GM10248 (cell line): ENCODE measurements at regions not wholly inside any gene's neighbourhood (a gene's known extent, or its start where the extent isn't known, plus 50 kb on each side); places are given as distances from the start of the nearest gene placed in this dataset.

Experiments used
- CTCF ChIA-PET: fragments of 300-600 bp; sonication (Branson Sonifier 250); formaldehyde crosslinking; extraction: SDS; loops from one replicate; lab custom pipeline; 2021; ENCODE audit warnings: antibody characterized with exemption; lab: Yijun Ruan, JAX
- POLR2A ChIA-PET: fragments of 350-650 bp; sonication (Branson Sonifier 250); formaldehyde crosslinking; extraction: SDS; loops from one replicate; lab custom pipeline; 2020; ENCODE audit warnings: antibody characterized with exemption; lab: Yijun Ruan, JAX
- DNase-seq: peaks from one replicate; pipeline ENCODE4 v3.0.0; 2012; ENCODE audit errors: extremely low spot score
- CTCF ChIP-seq: IDR thresholded peaks from 2 replicates; pipeline ENCODE4 v1.5.1; 2012; ENCODE audit warnings: mild to moderate bottlenecking, low read depth; ENCODE audit errors: extremely low read depth, missing control alignments, control extremely low read depth

DNA sequence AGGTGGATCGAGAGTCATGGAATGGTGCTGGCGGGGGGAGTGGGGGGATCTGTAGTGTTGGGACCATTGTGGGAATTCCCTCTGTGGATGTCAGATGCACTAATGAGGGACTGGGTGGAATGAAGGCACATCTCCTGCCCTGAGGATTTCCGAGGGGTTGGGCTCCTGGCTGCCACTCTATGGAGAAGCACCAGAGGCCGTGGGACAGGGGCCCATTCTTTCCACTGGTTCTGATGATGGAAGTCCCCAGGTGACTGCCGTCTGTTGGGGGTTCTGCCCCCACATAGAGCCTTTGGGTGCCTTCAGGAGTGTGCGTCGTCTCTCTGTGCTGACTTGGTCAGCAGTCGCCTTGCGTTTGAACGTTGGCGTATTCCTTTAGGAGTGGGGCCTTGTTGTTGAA, 202.9 kb downstream of the GLRX3 start:
- ChIA-PET CTCF (no interaction called here), POLR2A (no interaction called here)
- no peak for DNase-seq
- no peak for TF ChIP-seq CTCF

GRCh38 chr10:130339911-130340310, 203.7 kb downstream of the GLRX3 start:
- ChIA-PET CTCF (no interaction called here), POLR2A (no interaction called here)
- TF ChIP-seq CTCF = no peak
- no peak for DNase-seq

DNA sequence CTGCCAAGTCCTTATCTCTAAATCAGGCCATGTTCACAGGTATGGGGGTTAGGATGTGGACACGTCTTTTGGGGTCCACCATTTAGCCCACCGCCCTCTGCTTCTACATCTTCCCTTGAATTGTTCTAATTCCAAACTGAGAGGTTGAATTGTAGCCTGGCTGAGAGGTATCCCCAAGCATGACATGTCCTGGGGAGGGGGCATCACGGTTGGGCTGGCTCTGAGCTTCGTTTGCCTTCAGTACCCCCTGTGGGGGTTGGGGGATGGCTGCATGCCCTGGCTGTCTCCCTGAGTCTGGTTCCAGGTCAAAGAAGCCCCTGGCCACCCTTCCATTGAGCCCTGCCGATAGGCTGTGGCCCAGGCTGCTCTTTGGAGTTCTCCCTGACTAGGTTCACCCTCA, 204.6 kb downstream of the GLRX3 start:
- ChIA-PET CTCF (no interaction called here), POLR2A (no interaction called here)
- no peak for TF ChIP-seq CTCF

DNA sequence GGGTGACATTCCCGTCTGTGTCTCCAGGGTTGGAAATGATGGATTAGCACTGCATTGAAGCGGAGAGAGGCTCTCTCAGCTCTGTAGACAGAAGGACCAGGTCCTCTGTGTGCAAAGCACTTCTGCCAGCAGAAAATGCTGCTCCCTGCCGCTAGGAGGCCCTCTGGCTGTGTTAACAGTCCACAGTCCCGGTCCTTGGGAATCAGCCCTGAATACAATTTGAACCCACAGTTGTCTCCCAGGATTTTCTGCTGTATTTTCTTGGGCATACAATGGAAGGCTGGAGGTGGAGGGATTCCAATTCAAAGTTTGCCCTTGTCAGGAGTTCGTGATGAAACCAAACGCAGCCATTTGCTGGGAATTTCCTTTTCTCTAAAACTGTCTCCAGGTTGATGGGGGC, 205.2 kb downstream of the GLRX3 start:
- CTCF ChIA-PET = no interaction called here
- no peak for DNase-seq

More for the DNA sequence above, 204.6 kb downstream of the GLRX3 start:
- no peak for DNase-seq

DNA sequence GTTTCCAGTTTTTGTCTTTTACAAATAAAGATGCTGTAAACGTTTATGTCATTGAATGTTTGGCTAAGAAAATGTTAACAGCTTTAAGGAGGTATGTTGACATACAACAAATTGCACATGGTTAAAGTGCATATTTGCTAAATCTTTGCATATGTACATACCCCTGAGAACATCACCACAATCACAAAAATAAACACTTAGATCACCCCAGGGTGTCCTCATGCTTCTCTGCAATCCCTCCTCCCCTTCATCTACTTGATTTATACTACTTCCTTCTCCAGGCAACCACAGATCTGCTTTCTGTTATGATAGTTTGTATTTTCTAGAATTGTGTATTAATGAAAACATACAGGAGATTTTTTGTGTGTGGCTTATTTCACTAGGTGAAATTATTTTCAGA, 209.5 kb downstream of the GLRX3 start:
- ChIA-PET CTCF (no interaction called here), POLR2A (no interaction called here)
- TF ChIP-seq CTCF = no peak
- no peak for DNase-seq

More for the DNA sequence above, 205.2 kb downstream of the GLRX3 start:
- TF ChIP-seq CTCF = no peak
- POLR2A ChIA-PET = no interaction called here

GRCh38 chr10:130350996-130351395, 214.8 kb downstream of the GLRX3 start:
- TF ChIP-seq CTCF = no peak
- ChIA-PET POLR2A (no interaction called here), CTCF (no interaction called here)

More at GRCh38 chr10:130350996-130351395, 214.8 kb downstream of the GLRX3 start:
- no peak for DNase-seq
